ENCODE measurements at regions not wholly inside any gene's neighbourhood (a gene's known extent, or its start where the extent isn't known, plus 50 kb on each side); places are given as distances from the start of the nearest gene placed in this dataset.

- ATAC-seq, result peak; percentile 17 to 68
- Histone ChIP-seq H3K27ac (ENCODE audit: low read length) (peak overlapping the region; percentile 28), H3K27me3 (ENCODE audit: control insufficient read depth, insufficient read depth) (no peaks in the 10 kb centered on the region), H3K4me1 (ENCODE audit: control insufficient read depth, insufficient read depth, low read length) (peaks cover 14% of the 10 kb centered on the region), H3K4me3 (ENCODE audit: low read length) (no peak overlapping the region), H3K9me3 (ENCODE audit: control insufficient read depth, low read length) (no peaks in the 10 kb centered on the region)
- intact Hi-C loops (cut with DNase I), result loop anchor here in 2 of 4 donors (10.0 kb wide), 1 partner anchor 124 kb away; the partner anchor contains the start of gene RRBP1 (in 2 of the 2)
- 32% methylated on average over 5 of the region's 5 CpGs for WGBS
- DNase-seq, result peak; percentile 61 to 81 (median 75)
Measured at GRCh38 chr20:17808357-17808756, 108.6 kb downstream of the BANF2 start.

GRCh38 chr20:17807651-17808050, 107.9 kb downstream of the BANF2 start:
- intact Hi-C loops (cut with DNase I), result loop anchor here in 2 of 4 donors (10.0 kb wide), 1 partner anchor 123 kb away; the partner anchor contains the start of gene RRBP1 (in 2 of the 2)
- ATAC-seq (no peak), DNase-seq (no peak)
- H3K9me3 ChIP-seq (ENCODE audit: control insufficient read depth, low read length), result no peaks in the 10 kb centered on the region
- H3K4me1 ChIP-seq (ENCODE audit: control insufficient read depth, insufficient read depth, low read length), result peaks cover 14% of the 10 kb centered on the region
- peak overlapping the region; percentile 55 for H3K27ac ChIP-seq (ENCODE audit: low read length)
- H3K4me3 ChIP-seq (ENCODE audit: low read length), result no peak overlapping the region
- H3K27me3 ChIP-seq (ENCODE audit: control insufficient read depth, insufficient read depth), result no peaks in the 10 kb centered on the region
- WGBS, result 64% methylated on average over 2 of the region's 2 CpGs

GRCh38 chr20:17806739-17807441, 107.1 kb downstream of the BANF2 start:
- no peaks in the 10 kb centered on the region for H3K9me3 ChIP-seq (ENCODE audit: control insufficient read depth, low read length)
- peak overlapping the region; percentile 74 for H3K27ac ChIP-seq (ENCODE audit: low read length)
- H3K4me3 ChIP-seq (ENCODE audit: low read length), result no peak overlapping the region
- DNase-seq (peak; percentile 88 to 94 (median 94)), ATAC-seq (peak; percentile 95 to 96)
- H3K4me1 ChIP-seq (ENCODE audit: control insufficient read depth, insufficient read depth, low read length), result peaks cover 14% of the 10 kb centered on the region
- intact Hi-C loops (cut with DNase I), result loop anchor here in 2 of 4 donors (10.0 kb wide), 1 partner anchor 122 kb away; the partner anchor contains the start of gene RRBP1 (in 2 of the 2)
- WGBS, result 25% methylated on average over 26 of the region's 26 CpGs
- no peaks in the 10 kb centered on the region for H3K27me3 ChIP-seq (ENCODE audit: control insufficient read depth, insufficient read depth)

GRCh38 chr20:17806107-17806506, 106.3 kb downstream of the BANF2 start:
- Histone ChIP-seq H3K27me3 (ENCODE audit: control insufficient read depth, insufficient read depth) (no peaks in the 10 kb centered on the region), H3K4me1 (ENCODE audit: control insufficient read depth, insufficient read depth, low read length) (peaks cover 14% of the 10 kb centered on the region), H3K4me3 (ENCODE audit: low read length) (no peak overlapping the region), H3K27ac (ENCODE audit: low read length) (peak overlapping the region; percentile 74), H3K9me3 (ENCODE audit: control insufficient read depth, low read length) (no peaks in the 10 kb centered on the region)
- 84% methylated on average over 7 of the region's 7 CpGs for WGBS
- DNase-seq (no peak), ATAC-seq (no peak)
- intact Hi-C loops (cut with DNase I), result loop anchor here in 2 of 4 donors (10.0 kb wide), 1 partner anchor 121 kb away; the partner anchor contains the start of gene RRBP1 (in 2 of the 2)

- peaks cover 10% of the 10 kb centered on the region for H3K4me1 ChIP-seq (ENCODE audit: control insufficient read depth, insufficient read depth, low read length)
- no peaks in the 10 kb centered on the region for H3K9me3 ChIP-seq (ENCODE audit: control insufficient read depth, low read length)
- H3K27me3 ChIP-seq (ENCODE audit: control insufficient read depth, insufficient read depth), result no peaks in the 10 kb centered on the region
- no peak overlapping the region for H3K27ac ChIP-seq (ENCODE audit: low read length)
- 53% methylated on average over 2 of the region's 2 CpGs for WGBS
- no peak overlapping the region for H3K4me3 ChIP-seq (ENCODE audit: low read length)
- no peak for DNase-seq
- ATAC-seq, result no peak
- intact Hi-C loops (cut with DNase I), result loop anchor here in 2 of 4 donors (10.0 kb wide), 1 partner anchor 119 kb away; the partner anchor contains the start of gene RRBP1 (in 2 of the 2)
Measured at GRCh38 chr20:17803765-17804164, 104.0 kb downstream of the BANF2 start.

GRCh38 chr20:17799575-17800227, 99.9 kb downstream of the BANF2 start:
- DNase-seq (no peak), ATAC-seq (no peak)
- Histone ChIP-seq H3K27me3 (ENCODE audit: control insufficient read depth, insufficient read depth) (no peaks in the 10 kb centered on the region), H3K9me3 (ENCODE audit: control insufficient read depth, low read length) (no peaks in the 10 kb centered on the region), H3K4me1 (ENCODE audit: control insufficient read depth, insufficient read depth, low read length) (no peaks in the 10 kb centered on the region), H3K27ac (ENCODE audit: low read length) (no peak overlapping the region), H3K4me3 (ENCODE audit: low read length) (no peak overlapping the region)
- 95% methylated on average over 1 of the region's 1 CpG for WGBS
- intact Hi-C loops (cut with DNase I), result loop anchor here in 2 of 4 donors (10.0 kb wide), 1 partner anchor 115 kb away; the partner anchor contains the start of gene RRBP1 (in 2 of the 2)

GRCh38 chr20:17798601-17799000, 98.8 kb downstream of the BANF2 start:
- DNase-seq (no peak), ATAC-seq (no peak)
- H3K4me1 ChIP-seq (ENCODE audit: control insufficient read depth, insufficient read depth, low read length), result no peaks in the 10 kb centered on the region
- no peaks in the 10 kb centered on the region for H3K27me3 ChIP-seq (ENCODE audit: control insufficient read depth, insufficient read depth)
- no peaks in the 10 kb centered on the region for H3K9me3 ChIP-seq (ENCODE audit: control insufficient read depth, low read length)
- 98% methylated on average over 1 of the region's 1 CpG for WGBS
- no peak overlapping the region for H3K4me3 ChIP-seq (ENCODE audit: low read length)
- intact Hi-C loops (cut with DNase I), result no loop called here
- no peak overlapping the region for H3K27ac ChIP-seq (ENCODE audit: low read length)

- Histone ChIP-seq H3K27ac (ENCODE audit: low read length) (no peak overlapping the region), H3K9me3 (ENCODE audit: control insufficient read depth, low read length) (no peaks in the 10 kb centered on the region)
Measured at GRCh38 chr20:17797579-17797978, 97.8 kb downstream of the BANF2 start.

GRCh38 chr20:17797161-17797560, 97.4 kb downstream of the BANF2 start:
- WGBS, result 57% methylated on average over 3 of the region's 3 CpGs
- no peaks in the 10 kb centered on the region for H3K9me3 ChIP-seq (ENCODE audit: control insufficient read depth, low read length)
- H3K27me3 ChIP-seq (ENCODE audit: control insufficient read depth, insufficient read depth), result no peaks in the 10 kb centered on the region
- ATAC-seq (no peak), DNase-seq (no peak)
- H3K27ac ChIP-seq (ENCODE audit: low read length), result no peak overlapping the region
- no peaks in the 10 kb centered on the region for H3K4me1 ChIP-seq (ENCODE audit: control insufficient read depth, insufficient read depth, low read length)
- intact Hi-C loops (cut with DNase I), result no loop called here
- H3K4me3 ChIP-seq (ENCODE audit: low read length), result no peak overlapping the region

More at GRCh38 chr20:17797579-17797978, 97.8 kb downstream of the BANF2 start:
- H3K4me1 ChIP-seq (ENCODE audit: control insufficient read depth, insufficient read depth, low read length), result no peaks in the 10 kb centered on the region
- WGBS, result 90% methylated on average over 4 of the region's 4 CpGs
- H3K4me3 ChIP-seq (ENCODE audit: low read length), result no peak overlapping the region
- DNase-seq (no peak), ATAC-seq (no peak)
- H3K27me3 ChIP-seq (ENCODE audit: control insufficient read depth, insufficient read depth), result no peaks in the 10 kb centered on the region
- intact Hi-C loops (cut with DNase I), result no loop called here

- Histone ChIP-seq H3K27ac (ENCODE audit: low read length) (peak overlapping the region; percentile 67), H3K4me3 (ENCODE audit: low read length) (no peak overlapping the region), H3K27me3 (ENCODE audit: control insufficient read depth, insufficient read depth) (no peaks in the 10 kb centered on the region), H3K4me1 (ENCODE audit: control insufficient read depth, insufficient read depth, low read length) (no peaks in the 10 kb centered on the region), H3K9me3 (ENCODE audit: control insufficient read depth, low read length) (no peaks in the 10 kb centered on the region)
- ATAC-seq, result peak; percentile 87 to 94
- DNase-seq, result peak; percentile 62 to 83 (median 70)
- intact Hi-C loops (cut with DNase I), result no loop called here
- WGBS, result 44% methylated on average over 2 of the region's 2 CpGs
Measured at GRCh38 chr20:17796091-17796563, 96.4 kb downstream of the BANF2 start.

Data from right cardiac atrium (tissue), 5 donors.